ENCODE measurements at regions not wholly inside any gene's neighbourhood (a gene's known extent, or its start where the extent isn't known, plus 50 kb on each side); places are given as distances from the start of the nearest gene placed in this dataset.

DNA sequence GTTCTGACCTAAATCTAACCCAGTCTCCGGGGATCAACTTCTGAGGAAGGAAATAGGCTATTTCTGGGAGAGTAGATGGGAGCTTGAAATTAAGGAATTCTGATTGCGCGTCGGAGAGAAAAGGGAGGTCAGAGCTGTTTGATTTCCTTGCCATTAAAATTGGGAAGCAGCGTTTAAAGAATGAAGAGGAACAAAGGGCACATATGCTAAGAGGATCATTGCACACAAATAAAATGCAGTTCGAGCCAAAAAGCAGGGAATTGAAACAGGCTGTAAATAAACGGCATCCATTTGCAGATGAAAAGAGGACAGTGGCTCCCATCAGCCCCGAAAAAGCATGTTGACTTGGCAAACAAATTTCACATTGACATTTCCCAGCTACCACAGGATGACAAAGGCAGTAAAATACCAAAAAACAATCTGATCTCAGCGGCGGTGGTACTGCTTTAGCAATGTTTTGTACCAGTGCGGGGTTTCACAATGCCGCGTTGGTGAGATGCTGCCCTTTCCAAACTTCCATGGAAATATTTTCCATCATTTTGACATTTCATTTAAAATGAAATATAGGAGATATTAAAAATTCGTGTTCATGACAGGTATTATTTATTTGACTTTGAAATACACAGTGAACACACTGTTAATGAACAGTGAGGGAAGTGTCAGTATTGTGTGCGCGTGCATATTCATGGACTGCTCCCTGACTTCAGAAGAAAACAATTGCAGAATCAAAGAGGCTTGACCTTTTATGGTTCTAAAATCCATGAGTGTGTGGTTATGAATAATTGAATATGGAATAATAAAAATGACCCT is 108.8 kb downstream of the SQOR start:
- H3K9me3 ChIP-seq (replicated peaks in 1 of 3) = no peaks in the 10 kb centered on the region
- no peak for DNase-seq
- H3K36me3 ChIP-seq (replicated peaks in 1 of 2) = no peaks in the 10 kb centered on the region
- 51 to 69% (median 64%) methylated on average over 16 of the region's 16 CpGs for WGBS, 4 donors
- no peak overlapping the region for H3K27ac ChIP-seq
- no peaks in the 10 kb centered on the region for H3K27me3 ChIP-seq
- H3K4me1 ChIP-seq (replicated peaks in 1 of 2) = no peaks in the 10 kb centered on the region
- H3K4me3 ChIP-seq = no peak overlapping the region
- intact Hi-C loops (cut with DNase I) = no loop called here
- no peak for TF ChIP-seq CTCF (IDR thresholded peaks at IDR 0.05)

DNA sequence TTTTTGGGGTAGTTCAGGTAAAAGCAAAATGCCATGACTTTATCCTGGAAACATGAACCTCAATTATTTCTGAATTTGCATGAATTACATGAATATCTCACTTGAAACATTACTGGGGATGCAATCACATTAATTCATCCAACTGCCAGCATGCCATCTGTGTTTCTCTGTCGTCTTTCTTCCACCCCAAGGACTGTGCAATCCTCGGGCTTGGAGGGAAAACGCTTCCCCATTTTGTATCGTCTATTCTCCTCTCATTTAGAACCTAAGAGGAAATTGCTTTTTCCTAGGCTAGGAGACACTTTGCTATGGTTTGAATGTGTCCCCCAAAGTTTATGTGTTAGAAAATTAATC is 109.4 kb downstream of the SQOR start:
- H3K27me3 ChIP-seq = no peaks in the 10 kb centered on the region
- H3K27ac ChIP-seq = no peak overlapping the region
- TF ChIP-seq POLR2A (IDR thresholded peaks at IDR 0.05) (no peak), CTCF (IDR thresholded peaks at IDR 0.05) (no peak)
- no peak overlapping the region for H3K4me3 ChIP-seq
- H3K36me3 ChIP-seq (replicated peaks in 1 of 2) = no peaks in the 10 kb centered on the region
- intact Hi-C loops (cut with DNase I) = no loop called here
- H3K4me1 ChIP-seq (replicated peaks in 1 of 2) = no peaks in the 10 kb centered on the region
- WGBS, 4 donors = 63 to 73% (median 66%) methylated on average over 4 of the region's 4 CpGs
- DNase-seq = no peak
- H3K9me3 ChIP-seq (replicated peaks in 1 of 3) = no peaks in the 10 kb centered on the region

DNA sequence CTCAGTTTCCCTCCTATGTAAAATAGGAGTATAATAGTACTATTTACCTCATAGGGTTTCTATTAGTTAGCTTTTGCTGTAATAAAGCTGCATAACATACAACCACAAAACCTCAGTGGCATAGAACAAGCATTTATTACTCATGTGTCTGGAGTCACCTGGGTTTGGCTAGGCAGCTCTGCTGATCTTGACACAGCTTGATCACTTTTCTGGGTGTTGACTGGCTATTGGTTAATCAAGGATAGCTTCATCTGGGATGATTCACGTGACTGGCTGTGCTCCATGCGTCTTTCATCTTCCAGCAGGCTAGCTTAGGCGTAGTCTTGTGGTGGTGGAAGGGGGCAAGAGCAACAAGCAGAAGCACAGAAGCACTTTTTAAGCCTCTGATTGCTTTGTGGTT is 112.6 kb downstream of the SQOR start:
- TF ChIP-seq CTCF (IDR thresholded peaks at IDR 0.05) (no peak), POLR2A (IDR thresholded peaks at IDR 0.05) (no peak)
- no peaks in the 10 kb centered on the region for H3K4me1 ChIP-seq (replicated peaks in 1 of 2)
- H3K4me3 ChIP-seq = no peak overlapping the region
- intact Hi-C loops (cut with DNase I) = no loop called here
- H3K27ac ChIP-seq = no peak overlapping the region
- DNase-seq = no peak
- H3K9me3 ChIP-seq (replicated peaks in 1 of 3) = no peaks in the 10 kb centered on the region
- WGBS, 4 donors = 62 to 82% (median 65%) methylated on average over 3 of the region's 3 CpGs
- no peaks in the 10 kb centered on the region for H3K36me3 ChIP-seq (replicated peaks in 1 of 2)
- H3K27me3 ChIP-seq = no peaks in the 10 kb centered on the region

DNA sequence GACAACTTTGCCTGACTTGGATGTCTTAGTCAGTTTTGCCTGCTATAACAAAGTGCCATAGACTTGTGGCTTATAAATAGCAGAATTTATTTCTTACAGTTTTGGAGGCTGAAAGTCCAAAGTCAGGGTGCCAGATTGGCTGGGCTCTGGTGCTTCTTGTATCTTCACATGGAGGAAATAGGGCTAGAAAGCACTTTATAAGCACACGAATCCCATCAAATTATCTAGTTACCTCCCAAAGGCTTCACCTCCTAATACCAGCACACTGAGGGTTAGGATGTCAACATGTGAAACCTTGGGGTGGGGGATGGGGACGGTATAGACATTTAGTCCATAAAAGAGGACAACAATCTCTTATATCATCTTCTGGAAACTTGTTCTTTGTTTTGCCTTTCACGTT is 116.8 kb downstream of the SQOR start:
- WGBS, 4 donors = 43 to 55% (median 53%) methylated on average over 3 of the region's 3 CpGs
- Histone ChIP-seq H3K4me3 (no peak overlapping the region), H3K4me1 (replicated peaks in 1 of 2) (no peaks in the 10 kb centered on the region), H3K27ac (no peak overlapping the region), H3K36me3 (replicated peaks in 1 of 2) (no peaks in the 10 kb centered on the region), H3K27me3 (no peaks in the 10 kb centered on the region), H3K9me3 (replicated peaks in 1 of 3) (no peaks in the 10 kb centered on the region)
- no peak for DNase-seq
- intact Hi-C loops (cut with DNase I) = no loop called here
- TF ChIP-seq POLR2A (IDR thresholded peaks at IDR 0.05) (no peak), CTCF (IDR thresholded peaks at IDR 0.05) (no peak)

Measured in adrenal gland (tissue), 9 donors.